Parathyroid adenoma (tissue), 2 donors: ENCODE measurements at regions not wholly inside any gene's neighbourhood (a gene's known extent, or its start where the extent isn't known, plus 50 kb on each side); places are given as distances from the start of the nearest gene placed in this dataset.

ENCODE experiments used
- H2AFZ ChIP-seq: fragments of 300-600 bp; sonication (generic); one replicate; pipeline ENCODE4 v1.7.0; 2017; ENCODE audit warnings: antibody characterized with exemption, mild to moderate bottlenecking
- H3K27ac ChIP-seq: fragments of 300-600 bp; sonication (generic); one replicate; pipeline ENCODE4 v1.7.0; 2017
- H3K27me3 ChIP-seq: fragments of 300-600 bp; sonication (generic); one replicate; pipeline ENCODE4 v1.7.0; 2017; ENCODE audit warnings: low read length; ENCODE audit not compliant: control insufficient read depth, insufficient read depth
- H3K36me3 ChIP-seq: fragments of 300-600 bp; sonication (generic); one replicate; pipeline ENCODE4 v1.7.0; 2017; ENCODE audit warnings: low read length; ENCODE audit not compliant: control insufficient read depth, insufficient read depth
- H3K4me1 ChIP-seq: fragments of 300-600 bp; sonication (generic); one replicate; pipeline ENCODE4 v1.7.0; 2017; ENCODE audit warnings: control low read depth
- H3K4me2 ChIP-seq: fragments of 300-600 bp; sonication (generic); one replicate; pipeline ENCODE4 v1.7.0; 2017; ENCODE audit warnings: low read length
- H3K4me3 ChIP-seq: fragments of 300-600 bp; sonication (generic); one replicate; pipeline ENCODE4 v1.7.0; 2017; ENCODE audit warnings: low read depth, low read length
- H3K79me2 ChIP-seq: fragments of 300-600 bp; sonication (generic); one replicate; pipeline ENCODE4 v1.7.0; 2017; ENCODE audit warnings: control low read depth
- H3K9ac ChIP-seq: fragments of 300-600 bp; sonication (generic); one replicate; pipeline ENCODE4 v1.7.0; 2017; ENCODE audit warnings: mild to moderate bottlenecking
- H3K9me3 ChIP-seq: fragments of 300-600 bp; sonication (generic); one replicate; pipeline ENCODE4 v1.7.0; 2017; ENCODE audit warnings: low read length; ENCODE audit not compliant: control insufficient read depth
- CTCF ChIP-seq: fragments of 300-600 bp; sonication (generic); IDR thresholded peaks from one replicate; pipeline ENCODE4 v1.7.0; 2017; ENCODE audit warnings: antibody characterized with exemption, mild to moderate bottlenecking
- donor health status: primary hyperparathyroidism.

GRCh38 chr1:8077120-8077573 lies 51.0 kb upstream of the ERRFI1 start:
- no peaks in the 10 kb centered on the region for H3K36me3 ChIP-seq
- H3K4me1 ChIP-seq = peaks cover 34% of the 10 kb centered on the region
- peak overlapping the region; percentile 100 for H3K27ac ChIP-seq
- H3K4me3 ChIP-seq = peak overlapping the region; percentile 73
- peak overlapping the region; percentile 36 for H3K4me2 ChIP-seq
- peaks cover 13% of the 10 kb centered on the region for H3K79me2 ChIP-seq
- H3K27me3 ChIP-seq = no peaks in the 10 kb centered on the region
- H2AFZ ChIP-seq = peak overlapping the region; percentile 38
- no peaks in the 10 kb centered on the region for H3K9me3 ChIP-seq
- H3K9ac ChIP-seq = no peak overlapping the region
- no peak for TF ChIP-seq CTCF

GRCh38 chr1:8076176-8076575 lies 50.1 kb upstream of the ERRFI1 start:
- Histone ChIP-seq H3K36me3 (no peaks in the 10 kb centered on the region), H3K27me3 (no peaks in the 10 kb centered on the region), H3K4me1 (peaks cover 34% of the 10 kb centered on the region), H3K9ac (no peak overlapping the region), H3K27ac (peak overlapping the region; percentile 100), H3K79me2 (peaks cover 11% of the 10 kb centered on the region), H3K9me3 (no peaks in the 10 kb centered on the region), H3K4me2 (no peak overlapping the region), H3K4me3 (peak overlapping the region; percentile 7), H2AFZ (no peak overlapping the region)
- no peak for TF ChIP-seq CTCF
